Cardiac fibroblast (primary cell): ENCODE measurements at regions not wholly inside any gene's neighbourhood (a gene's known extent, or its start where the extent isn't known, plus 50 kb on each side); places are given as distances from the start of the nearest gene placed in this dataset.

ENCODE experiments used
- DNase-seq, 2 donors: peaks; one replicate each; pipeline versions ENCODE4 v3.0.0 to v3.0.0-alpha.2; 2010; ENCODE audit warnings: low read depth in 2 of 2
- H3K4me3 ChIP-seq, 2 donors: replicated peaks in 1 of 2; 1 replicate in 1 of 2; 2 replicates in 1 of 2; pipeline ENCODE4 v1.5.1; 2011; ENCODE audit warnings: low read depth in 2 of 2, low read length in 2 of 2, mild to moderate bottlenecking in 2 of 2, moderate library complexity in 1 of 2
- CTCF ChIP-seq: IDR thresholded peaks from one replicate; pipeline ENCODE4 v1.5.1; 2011; ENCODE audit warnings: low read depth, mild to moderate bottlenecking, low read length, inconsistent platforms

- DNase-seq = no peak
- no peak for TF ChIP-seq CTCF
- no peak overlapping the region for H3K4me3 ChIP-seq
These were observed 69.9 kb upstream of the COMTD1 start for GRCh38 chr10:75305675-75306074.

GRCh38 chr10:75304741-75305390, 69.1 kb upstream of the COMTD1 start:
- H3K4me3 ChIP-seq = no peak overlapping the region
- peak in 1 of 2 donors; percentile 38 for DNase-seq
- TF ChIP-seq CTCF = no peak

GRCh38 chr10:75304313-75304712, 68.6 kb upstream of the COMTD1 start:
- DNase-seq = no peak
- H3K4me3 ChIP-seq = no peak overlapping the region
- no peak for TF ChIP-seq CTCF

- DNase-seq = no peak
- no peak overlapping the region for H3K4me3 ChIP-seq
- TF ChIP-seq CTCF = no peak
These were observed 67.5 kb upstream of the COMTD1 start for GRCh38 chr10:75303045-75303777.

- no peak overlapping the region for H3K4me3 ChIP-seq
- DNase-seq = no peak
- TF ChIP-seq CTCF = no peak
These were observed 66.3 kb upstream of the COMTD1 start for GRCh38 chr10:75302029-75302428.

- TF ChIP-seq CTCF = no peak
- no peak for DNase-seq
These were observed 61.4 kb upstream of the COMTD1 start for GRCh38 chr10:75297021-75297599.

More at GRCh38 chr10:75297021-75297599, 61.4 kb upstream of the COMTD1 start:
- H3K4me3 ChIP-seq = no peak overlapping the region
